HT1080 (cell line): ENCODE measurements at regions not wholly inside any gene's neighbourhood (a gene's known extent, or its start where the extent isn't known, plus 50 kb on each side); places are given as distances from the start of the nearest gene placed in this dataset.

Source experiments
- DNase-seq: peaks from one replicate; pipeline ENCODE4 v3.0.0-alpha.2; 2015; ENCODE audit warnings: low read depth

- DNase-seq: peak; percentile 40
Measured at GRCh38 chr2:57296795-57297517, 749.6 kb upstream of the VRK2 start.

DNA sequence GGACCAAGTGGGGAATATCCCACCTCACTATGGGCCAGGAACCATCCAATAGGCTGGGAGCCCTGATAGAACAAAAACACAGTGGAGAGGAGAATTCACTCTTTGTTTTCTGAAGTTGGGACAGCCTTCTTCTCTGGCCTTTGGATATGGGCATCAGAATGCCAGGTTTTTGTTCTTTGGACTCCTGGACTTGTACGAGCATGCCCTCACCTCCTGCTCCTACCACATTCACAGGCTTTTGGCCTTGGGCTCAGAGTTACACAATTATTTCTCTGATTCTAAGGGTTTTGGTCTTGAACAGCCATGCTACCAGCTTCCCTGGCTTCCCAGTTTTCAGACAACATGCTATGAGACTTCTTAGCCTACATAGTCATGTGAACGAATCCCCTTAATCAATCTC lies 732.9 kb upstream of the VRK2 start:
- no peak for DNase-seq

DNA sequence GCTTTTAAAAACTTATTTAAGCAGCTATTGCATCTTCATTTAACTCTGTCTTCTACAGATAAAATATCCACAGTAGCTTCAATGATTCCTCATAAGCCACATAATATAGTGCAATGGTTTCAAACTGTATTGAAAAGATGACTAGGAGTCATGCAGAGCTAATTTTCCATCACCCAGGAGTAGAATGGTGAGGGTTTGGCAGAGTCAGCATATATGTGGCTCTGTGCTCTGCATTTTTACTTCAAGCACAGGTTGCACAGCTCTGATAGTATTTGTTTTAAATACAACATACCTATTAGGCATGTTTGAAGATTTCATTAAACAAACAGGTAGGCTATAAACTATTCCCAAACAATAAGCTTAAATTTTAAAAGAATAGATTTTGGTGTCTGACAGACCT lies 731.9 kb upstream of the VRK2 start:
- no peak for DNase-seq

GRCh38 chr2:57330447-57330846 lies 716.2 kb upstream of the VRK2 start:
- peak; percentile 27 for DNase-seq

DNA sequence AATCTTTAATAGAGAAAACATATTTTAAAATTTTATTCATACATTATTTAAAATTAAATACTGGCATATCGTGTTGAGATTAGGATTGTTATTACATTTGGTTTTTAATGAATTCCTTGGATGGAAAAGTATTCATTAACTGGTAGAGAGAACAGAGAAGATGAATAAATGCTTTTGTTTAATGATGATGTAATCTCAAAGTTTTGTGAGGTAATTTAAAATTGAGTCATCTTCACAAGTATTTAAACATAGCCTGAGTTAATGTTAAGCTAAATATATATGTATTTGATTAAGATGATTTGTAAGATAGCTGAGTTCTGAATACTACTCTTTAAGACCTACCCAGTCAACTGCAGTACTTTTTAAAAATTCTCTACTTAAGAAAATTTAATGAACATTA lies 713.4 kb upstream of the VRK2 start:
- DNase-seq: no peak

GRCh38 chr2:57343391-57344006 lies 703.1 kb upstream of the VRK2 start:
- no peak for DNase-seq

DNA sequence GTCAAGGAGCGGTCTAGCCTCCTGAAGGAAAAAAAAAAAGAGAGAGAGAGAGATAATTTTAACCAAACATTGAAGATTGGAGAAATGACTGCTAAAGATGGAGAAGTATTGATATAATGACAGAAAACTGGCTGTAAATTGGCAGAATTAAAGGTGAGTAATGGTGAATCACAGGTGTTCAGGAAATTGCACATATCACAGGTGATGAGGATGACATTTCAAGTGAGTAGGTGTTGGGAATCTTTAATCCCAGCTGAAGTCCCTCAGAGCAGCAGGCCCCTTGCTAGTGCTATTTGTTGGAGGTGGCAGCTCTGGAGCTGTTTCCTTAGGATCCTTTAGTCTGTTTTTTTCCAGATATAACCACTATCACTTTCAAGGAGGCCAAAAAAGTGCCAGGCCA lies 678.4 kb upstream of the VRK2 start:
- DNase-seq: no peak

GRCh38 chr2:57370882-57371585 lies 675.6 kb upstream of the VRK2 start:
- DNase-seq: no peak

GRCh38 chr2:57372237-57372984 lies 674.2 kb upstream of the VRK2 start:
- DNase-seq: no peak

GRCh38 chr2:57373530-57373929 lies 673.1 kb upstream of the VRK2 start:
- DNase-seq: peak; percentile 80

DNA sequence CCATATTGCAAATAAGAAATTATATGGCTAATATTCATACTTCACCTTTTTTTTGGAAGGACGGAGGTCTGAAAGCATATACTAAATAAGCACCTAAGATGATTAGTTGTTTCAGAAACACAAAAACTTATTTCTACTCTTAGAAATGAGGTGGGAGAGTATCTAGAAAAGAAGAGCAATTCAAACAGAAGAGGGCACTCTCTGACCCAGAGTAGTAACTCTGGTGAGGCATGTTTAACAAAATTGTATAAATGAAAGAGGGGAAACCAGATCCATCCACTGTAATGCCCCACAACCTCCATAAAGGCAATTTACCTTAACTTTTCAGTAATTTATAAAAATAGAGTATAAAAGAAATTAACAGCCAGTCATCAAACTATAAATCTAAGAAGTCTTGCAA lies 669.6 kb upstream of the VRK2 start:
- peak; percentile 26 for DNase-seq

- no peak for DNase-seq
Measured at GRCh38 chr2:57386305-57386704, 660.3 kb upstream of the VRK2 start.

- peak; percentile 22 for DNase-seq
Measured at GRCh38 chr2:57396355-57397098, 650.1 kb upstream of the VRK2 start.

DNA sequence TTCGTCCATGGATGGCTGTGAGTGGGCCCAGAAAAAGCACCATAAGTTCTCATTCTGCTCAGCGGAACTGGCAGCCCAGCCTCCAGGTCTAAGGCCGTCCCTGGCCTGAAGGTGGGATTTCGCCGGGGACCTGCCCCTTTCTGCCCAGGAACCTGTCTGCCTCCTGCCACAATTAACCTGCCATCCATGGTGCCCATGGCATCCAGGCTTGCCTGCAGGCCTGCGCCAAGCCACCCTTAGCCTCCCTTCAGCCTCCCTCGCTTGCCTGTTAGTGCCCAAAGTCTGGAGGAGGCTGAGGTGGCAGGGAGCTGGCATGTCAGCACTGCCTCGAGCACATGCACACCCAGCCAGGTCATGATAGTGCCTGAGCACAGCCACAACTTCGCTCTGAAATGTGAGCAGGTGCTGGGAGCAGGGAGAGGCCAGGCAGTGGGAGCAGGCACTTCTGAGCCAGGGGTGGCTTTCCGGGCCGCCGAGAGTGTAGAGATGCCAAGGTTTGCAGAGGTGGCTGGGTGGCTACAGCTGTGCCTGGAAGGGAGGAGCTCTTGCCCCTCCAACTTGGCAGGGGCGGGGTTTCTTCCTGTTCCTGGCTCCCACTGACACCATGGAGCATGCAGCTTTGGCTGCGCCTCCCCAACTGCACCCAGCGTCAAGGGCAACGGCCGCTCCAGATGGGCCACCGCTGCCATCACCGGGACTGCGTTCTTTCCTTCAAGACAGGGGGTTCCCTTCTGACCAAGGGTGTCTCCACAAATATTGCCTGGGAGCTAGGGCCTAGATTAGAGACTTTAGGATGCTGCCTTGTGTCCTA lies 648.9 kb upstream of the VRK2 start:
- no peak for DNase-seq

DNA sequence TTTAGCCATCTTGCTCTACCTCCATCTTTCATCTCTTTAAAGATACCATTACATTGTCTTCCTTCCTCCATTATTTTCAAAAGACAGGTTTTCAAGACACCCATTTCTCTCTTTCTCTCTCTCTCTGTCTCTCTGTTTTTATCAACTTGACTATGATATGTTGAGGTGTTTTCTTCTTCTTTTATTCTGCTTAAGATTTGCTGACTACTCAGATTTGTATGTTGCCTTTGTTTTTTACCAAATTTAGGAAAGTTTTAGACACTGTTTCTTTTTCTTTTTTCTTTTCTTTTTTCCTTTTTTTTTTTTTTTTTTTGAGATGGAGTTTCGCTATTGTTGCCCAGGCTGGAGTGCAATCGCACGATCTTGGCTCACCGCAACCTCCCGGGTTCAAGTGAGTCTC lies 647.5 kb upstream of the VRK2 start:
- no peak for DNase-seq

DNA sequence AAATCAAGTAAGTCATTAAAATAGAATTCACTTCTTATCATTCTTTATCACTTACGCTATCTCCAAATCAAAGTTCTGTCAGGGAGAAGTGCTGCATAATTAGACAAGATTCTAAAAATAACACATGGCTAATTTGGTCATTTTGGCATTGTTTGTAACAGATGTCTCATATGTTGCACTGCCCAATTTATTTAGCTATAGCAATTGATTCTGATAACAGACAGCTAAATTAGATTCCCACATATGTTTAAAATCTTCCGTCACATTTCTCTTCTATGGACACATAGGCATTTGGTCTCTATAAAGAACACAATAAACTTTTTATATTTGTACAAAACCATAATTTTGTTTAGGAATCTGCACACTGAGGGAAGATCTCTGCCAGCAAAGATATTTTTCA lies 644.5 kb upstream of the VRK2 start:
- no peak for DNase-seq

DNA sequence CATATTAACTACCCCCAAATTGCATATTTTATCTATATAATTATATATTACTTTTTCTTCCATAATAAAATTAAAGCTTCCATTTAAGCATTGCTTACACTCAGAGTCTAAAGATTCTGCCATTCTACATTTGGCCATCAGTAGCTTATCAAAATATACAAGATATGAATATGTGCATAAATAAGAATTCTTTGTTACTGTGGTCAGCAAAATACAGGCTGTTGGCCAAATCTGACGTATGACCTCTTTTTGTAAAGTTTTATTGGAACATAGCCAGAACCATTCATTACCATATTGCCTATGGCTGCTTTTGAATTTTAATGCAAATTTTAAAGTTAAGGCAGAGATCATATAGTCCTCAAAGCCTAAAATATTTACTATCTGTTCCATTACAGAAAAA lies 643.9 kb upstream of the VRK2 start:
- DNase-seq: no peak

GRCh38 chr2:57407772-57408201 lies 638.8 kb upstream of the VRK2 start:
- DNase-seq: no peak

- DNase-seq: no peak
Measured at GRCh38 chr2:57408587-57408986, 638.0 kb upstream of the VRK2 start.

GRCh38 chr2:57417007-57417406 lies 629.6 kb upstream of the VRK2 start:
- no peak for DNase-seq
